A673 (cell line): ENCODE measurements at regions not wholly inside any gene's neighbourhood (a gene's known extent, or its start where the extent isn't known, plus 50 kb on each side); places are given as distances from the start of the nearest gene placed in this dataset.

ENCODE experiments used
- BruUV-seq: library from RNA; stranded (reverse); fragments of 400-500 nt; replicated peaks from 2 replicates; lab custom pipeline; 2021; lab: Mats Ljungman, UMichigan
- CTCF ChIA-PET: fragments of 300-600 bp; sonication (Branson Sonifier 250); formaldehyde crosslinking; loops from one replicate; lab custom pipeline; 2022; ENCODE audit warnings: antibody characterized with exemption; lab: Charles Lee
- POLR2A ChIA-PET: fragments of 300-600 bp; sonication (Branson Sonifier 250); formaldehyde crosslinking; loops from one replicate; lab custom pipeline; 2022; ENCODE audit warnings: antibody characterized with exemption; ENCODE audit not compliant: low non-redundant PET; lab: Charles Lee
- DNase-seq: peaks from one replicate; pipeline ENCODE4 v3.0.0-alpha.2; 2015; ENCODE audit warnings: low spot score
- H3K27ac ChIP-seq: fragments of 200-600 bp; sonication (generic); 2 replicates; pipeline ENCODE4 v1.5.1; 2016; ENCODE audit warnings: mixed run types, low read depth, mild to moderate bottlenecking, mixed read lengths, antibody characterized with exemption, low read length; ENCODE audit not compliant: poor library complexity, severe bottlenecking
- H3K27me3 ChIP-seq: fragments of 200-600 bp; sonication (generic); replicated peaks from 2 replicates; pipeline ENCODE4 v1.6.1; 2017; ENCODE audit warnings: mixed run types, low read depth, mild to moderate bottlenecking, mixed read lengths, antibody characterized with exemption, low read length; ENCODE audit not compliant: insufficient read depth, poor library complexity
- H3K36me3 ChIP-seq: fragments of 200-600 bp; sonication (generic); 2 replicates; pipeline ENCODE4 v1.6.1; 2016; ENCODE audit warnings: mixed run types, mild to moderate bottlenecking, mixed read lengths, antibody characterized with exemption, low read length; ENCODE audit not compliant: insufficient read depth, poor library complexity, severe bottlenecking
- H3K4me1 ChIP-seq: fragments of 200-600 bp; sonication (generic); 2 replicates; pipeline ENCODE4 v1.6.1; 2017; ENCODE audit warnings: mixed run types, mild to moderate bottlenecking, mixed read lengths, antibody characterized with exemption, low read length; ENCODE audit not compliant: insufficient read depth, poor library complexity, severe bottlenecking
- H3K4me3 ChIP-seq: fragments of 200-600 bp; sonication (generic); 2 replicates; pipeline ENCODE4 v1.5.1; 2016; ENCODE audit warnings: low read depth, mixed run types, mild to moderate bottlenecking, mixed read lengths, low read length; ENCODE audit not compliant: poor library complexity, severe bottlenecking
- H3K9me3 ChIP-seq: fragments of 200-600 bp; sonication (generic); 2 replicates; pipeline ENCODE4 v1.6.1; 2016; ENCODE audit warnings: mixed run types, low read depth, mild to moderate bottlenecking, mixed read lengths, antibody characterized with exemption, low read length; ENCODE audit not compliant: poor library complexity, severe bottlenecking
- CTCF ChIP-seq: fragments of 300-800, 200-600 bp; sonication (generic); conservative IDR thresholded peaks from 2 replicates; pipeline ENCODE4 v1.5.1; 2017; ENCODE audit warnings: low read depth, mild to moderate bottlenecking, antibody characterized with exemption, low read length, moderate library complexity, mixed read lengths
- EZH2 ChIP-seq: fragments of 200-600 bp; sonication (generic); IDR thresholded peaks from 2 replicates; pipeline ENCODE4 v1.6.1; 2017; ENCODE audit warnings: borderline replicate concordance, low read depth, mild to moderate bottlenecking, mixed read lengths, antibody characterized with exemption, low read length; ENCODE audit not compliant: poor library complexity, severe bottlenecking
- intact Hi-C: fragments of 100-400 bp; cut with micrococcal nuclease; formaldehyde crosslinking; loops from one replicate; pipeline ENCODE4 v1.10.0; 2022; ENCODE audit not compliant: unreplicated experiment

- no peaks in the 10 kb centered on the region for H3K27me3 ChIP-seq
- intact Hi-C loops: no loop called here
- no peaks in the 10 kb centered on the region for H3K4me1 ChIP-seq
- no peaks in the 10 kb centered on the region for H3K36me3 ChIP-seq
- POLR2A ChIA-PET: no interaction called here
- no peak overlapping the region for H3K27ac ChIP-seq
- TF ChIP-seq CTCF (no peak), EZH2 (no peak)
- no peaks in the 10 kb centered on the region for H3K9me3 ChIP-seq
- BruUV-seq: no TSS peak
- H3K4me3 ChIP-seq: no peak overlapping the region
- CTCF ChIA-PET: no interaction called here
- DNase-seq: no peak
Measured at GRCh38 chr4:125776146-125776545, 461.4 kb downstream of the FAT4 start.

- Histone ChIP-seq H3K9me3 (no peaks in the 10 kb centered on the region), H3K27ac (no peak overlapping the region), H3K36me3 (no peaks in the 10 kb centered on the region), H3K4me1 (no peaks in the 10 kb centered on the region), H3K4me3 (no peak overlapping the region), H3K27me3 (no peaks in the 10 kb centered on the region)
- DNase-seq: no peak
- ChIA-PET POLR2A (no interaction called here), CTCF (no interaction called here)
- TF ChIP-seq CTCF: no peak
- TF ChIP-seq EZH2: no peak
- BruUV-seq: no TSS peak
- intact Hi-C loops: no loop called here
Measured at GRCh38 chr4:125780164-125780563, 465.4 kb downstream of the FAT4 start.

- no peaks in the 10 kb centered on the region for H3K27me3 ChIP-seq
- TF ChIP-seq CTCF (no peak), EZH2 (no peak)
- H3K4me1 ChIP-seq: no peaks in the 10 kb centered on the region
- no peak overlapping the region for H3K27ac ChIP-seq
- H3K36me3 ChIP-seq: no peaks in the 10 kb centered on the region
- ChIA-PET CTCF (no interaction called here), POLR2A (no interaction called here)
- intact Hi-C loops: no loop called here
- no peaks in the 10 kb centered on the region for H3K9me3 ChIP-seq
- DNase-seq: no peak
- no TSS peak for BruUV-seq
- no peak overlapping the region for H3K4me3 ChIP-seq
Measured at GRCh38 chr4:125780747-125781146, 466.0 kb downstream of the FAT4 start.
